OCI-LY7 (cell line): ENCODE measurements at regions not wholly inside any gene's neighbourhood (a gene's known extent, or its start where the extent isn't known, plus 50 kb on each side); places are given as distances from the start of the nearest gene placed in this dataset.

Experiments
- CTCF ChIP-seq: fragments of 200-600 bp; sonication (generic); conservative IDR thresholded peaks from 2 replicates; pipeline ENCODE4 v1.5.1; 2014; ENCODE audit warnings: mild to moderate bottlenecking, antibody characterized with exemption, low read length, moderate library complexity, mixed read lengths
- EZH2phosphoT487 ChIP-seq: fragments of 200-600 bp; sonication (generic); IDR thresholded peaks from 2 replicates; pipeline ENCODE4 v1.6.1; 2018; ENCODE audit warnings: low read depth, borderline replicate concordance, mild to moderate bottlenecking, mixed run types, antibody characterized with exemption, low read length, moderate library complexity, mixed read lengths

GRCh38 chr1:29599071-29599470, 362.7 kb downstream of the PTPRU start:
- TF ChIP-seq CTCF, result no peak
- TF ChIP-seq EZH2phosphoT487, result no peak
